ENCODE measurements at regions not wholly inside any gene's neighbourhood (a gene's known extent, or its start where the extent isn't known, plus 50 kb on each side); places are given as distances from the start of the nearest gene placed in this dataset.

- no peaks in the 10 kb centered on the region for H3K9me3 ChIP-seq
- no peak for DNase-seq
- no peaks in the 10 kb centered on the region for H3K4me1 ChIP-seq
- 73% methylated on average over 3 of the region's 3 CpGs; no CpG with 5 or more reads in 1 of the 2 donors for WGBS, 2 donors
- no peaks in the 10 kb centered on the region for H3K36me3 ChIP-seq (ENCODE audit: low read depth, missing control alignments)
- intact Hi-C loops (cut with DNase I; ENCODE audit: low total_unique reads): no loop called here
- TF ChIP-seq CTCF (IDR thresholded peaks at IDR 0.05): no peak
- TF ChIP-seq POLR2A (IDR thresholded peaks at IDR 0.05): no peak
- no peak overlapping the region for H3K4me3 ChIP-seq
- H3K27me3 ChIP-seq: no peaks in the 10 kb centered on the region
- H3K27ac ChIP-seq: no peak overlapping the region
Observed at GRCh38 chr4:62131049-62131448, 930.9 kb downstream of the ADGRL3 start.

GRCh38 chr4:62130637-62131036 is 930.5 kb downstream of the ADGRL3 start:
- intact Hi-C loops (cut with DNase I; ENCODE audit: low total_unique reads): no loop called here
- Histone ChIP-seq H3K4me3 (no peak overlapping the region), H3K9me3 (no peaks in the 10 kb centered on the region), H3K27ac (no peak overlapping the region), H3K4me1 (no peaks in the 10 kb centered on the region), H3K36me3 (ENCODE audit: low read depth, missing control alignments) (no peaks in the 10 kb centered on the region), H3K27me3 (no peaks in the 10 kb centered on the region)
- no peak for TF ChIP-seq CTCF (IDR thresholded peaks at IDR 0.05)
- TF ChIP-seq POLR2A (IDR thresholded peaks at IDR 0.05): no peak
- no peak for DNase-seq

GRCh38 chr4:62130230-62130629 is 930.1 kb downstream of the ADGRL3 start:
- DNase-seq: no peak
- Histone ChIP-seq H3K27me3 (no peaks in the 10 kb centered on the region), H3K4me3 (no peak overlapping the region), H3K27ac (no peak overlapping the region), H3K36me3 (ENCODE audit: low read depth, missing control alignments) (no peaks in the 10 kb centered on the region), H3K9me3 (no peaks in the 10 kb centered on the region), H3K4me1 (no peaks in the 10 kb centered on the region)
- 67 to 93% methylated on average over 2 of the region's 2 CpGs for WGBS, 2 donors
- TF ChIP-seq CTCF (IDR thresholded peaks at IDR 0.05) (no peak), POLR2A (IDR thresholded peaks at IDR 0.05) (no peak)
- intact Hi-C loops (cut with DNase I; ENCODE audit: low total_unique reads): no loop called here

All from testis (tissue), 2 donors.